ENCODE measurements at regions not wholly inside any gene's neighbourhood (a gene's known extent, or its start where the extent isn't known, plus 50 kb on each side); places are given as distances from the start of the nearest gene placed in this dataset.

DNA sequence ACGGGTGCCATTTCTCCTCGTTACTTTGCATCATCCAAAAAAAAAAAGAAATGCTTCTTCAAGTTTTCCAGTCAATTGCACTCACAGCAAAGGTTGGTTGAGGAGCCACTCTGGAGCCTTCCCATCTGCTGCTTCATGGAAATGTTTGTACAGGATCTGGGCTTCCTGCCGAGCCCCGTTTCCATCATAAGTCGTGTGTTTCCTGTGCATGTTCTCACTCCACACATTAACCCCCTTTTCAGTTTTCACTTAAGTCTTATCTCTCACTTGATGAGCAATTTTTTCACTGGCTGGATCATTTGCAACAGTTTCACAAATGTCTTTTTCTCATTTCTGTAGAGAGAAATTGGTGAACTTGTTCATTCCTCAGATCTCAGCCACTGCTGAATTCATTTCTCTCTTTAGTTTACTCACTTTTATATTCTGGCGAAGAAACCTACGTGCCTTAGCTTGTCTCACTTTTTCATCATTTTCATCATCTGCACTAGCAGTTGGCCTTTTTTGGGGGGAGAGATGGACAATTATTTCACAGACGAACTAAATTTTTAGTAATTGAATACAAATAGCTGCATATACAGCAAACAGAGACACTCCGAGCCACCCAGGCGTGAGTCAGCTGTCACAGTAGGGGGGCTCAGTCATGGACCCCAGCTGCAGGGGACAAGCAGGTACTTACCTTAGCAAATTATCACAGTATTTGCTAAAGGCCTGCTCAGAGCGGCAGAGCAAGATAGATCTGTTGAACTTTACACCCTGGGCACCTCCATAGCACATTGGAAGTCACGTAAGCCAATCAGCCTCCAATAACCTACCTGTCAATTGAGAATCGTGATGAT, 750.8 kb upstream of the ID2 start:
- Histone ChIP-seq H3K36me3 (ENCODE audit: low read depth) (no peaks in the 10 kb centered on the region), H3K4me1 (ENCODE audit: low read depth) (peaks cover 10% of the 10 kb centered on the region), H3K9me3 (no peaks in the 10 kb centered on the region), H3K4me3 (no peak overlapping the region)
- ATAC-seq (no peak), DNase-seq (peak in 1 of 3 donors; percentile 20)
- intact Hi-C loops (cut with DNase I, micrococcal nuclease), result no loop called here
- TF ChIP-seq, protein P1, sequence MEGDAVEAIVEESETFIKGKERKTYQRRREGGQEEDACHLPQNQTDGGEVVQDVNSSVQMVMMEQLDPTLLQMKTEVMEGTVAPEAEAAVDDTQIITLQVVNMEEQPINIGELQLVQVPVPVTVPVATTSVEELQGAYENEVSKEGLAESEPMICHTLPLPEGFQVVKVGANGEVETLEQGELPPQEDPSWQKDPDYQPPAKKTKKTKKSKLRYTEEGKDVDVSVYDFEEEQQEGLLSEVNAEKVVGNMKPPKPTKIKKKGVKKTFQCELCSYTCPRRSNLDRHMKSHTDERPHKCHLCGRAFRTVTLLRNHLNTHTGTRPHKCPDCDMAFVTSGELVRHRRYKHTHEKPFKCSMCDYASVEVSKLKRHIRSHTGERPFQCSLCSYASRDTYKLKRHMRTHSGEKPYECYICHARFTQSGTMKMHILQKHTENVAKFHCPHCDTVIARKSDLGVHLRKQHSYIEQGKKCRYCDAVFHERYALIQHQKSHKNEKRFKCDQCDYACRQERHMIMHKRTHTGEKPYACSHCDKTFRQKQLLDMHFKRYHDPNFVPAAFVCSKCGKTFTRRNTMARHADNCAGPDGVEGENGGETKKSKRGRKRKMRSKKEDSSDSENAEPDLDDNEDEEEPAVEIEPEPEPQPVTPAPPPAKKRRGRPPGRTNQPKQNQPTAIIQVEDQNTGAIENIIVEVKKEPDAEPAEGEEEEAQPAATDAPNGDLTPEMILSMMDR (IDR thresholded peaks at IDR 0.05), result no peak

DNA sequence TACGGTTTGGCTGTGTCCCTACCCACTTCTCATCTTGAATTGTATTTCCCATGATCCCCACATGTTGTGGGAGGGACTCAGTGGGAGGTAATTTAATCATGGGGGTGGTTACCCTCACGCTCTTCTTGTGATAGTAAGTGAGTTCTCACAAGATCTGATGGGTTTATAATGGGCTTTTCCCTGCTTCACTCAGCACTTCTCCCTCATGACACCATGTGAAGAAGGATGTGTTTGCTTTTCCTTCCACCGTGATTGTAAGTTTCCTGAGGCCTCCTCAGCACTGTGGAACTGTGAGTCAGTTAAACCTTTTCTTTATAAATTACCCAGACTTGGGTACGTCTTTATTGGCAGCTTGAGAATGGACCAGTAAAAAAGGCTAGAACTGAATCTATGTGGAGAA, 750.0 kb upstream of the ID2 start:
- H3K9me3 ChIP-seq, result no peaks in the 10 kb centered on the region
- ATAC-seq (no peak), DNase-seq (no peak)
- intact Hi-C loops (cut with DNase I, micrococcal nuclease), result no loop called here
- TF ChIP-seq, protein P1 (IDR thresholded peaks at IDR 0.05), result no peak
- H3K4me3 ChIP-seq, result no peak overlapping the region
- peaks cover 10% of the 10 kb centered on the region for H3K4me1 ChIP-seq (ENCODE audit: low read depth)
- H3K36me3 ChIP-seq (ENCODE audit: low read depth), result no peaks in the 10 kb centered on the region

DNA sequence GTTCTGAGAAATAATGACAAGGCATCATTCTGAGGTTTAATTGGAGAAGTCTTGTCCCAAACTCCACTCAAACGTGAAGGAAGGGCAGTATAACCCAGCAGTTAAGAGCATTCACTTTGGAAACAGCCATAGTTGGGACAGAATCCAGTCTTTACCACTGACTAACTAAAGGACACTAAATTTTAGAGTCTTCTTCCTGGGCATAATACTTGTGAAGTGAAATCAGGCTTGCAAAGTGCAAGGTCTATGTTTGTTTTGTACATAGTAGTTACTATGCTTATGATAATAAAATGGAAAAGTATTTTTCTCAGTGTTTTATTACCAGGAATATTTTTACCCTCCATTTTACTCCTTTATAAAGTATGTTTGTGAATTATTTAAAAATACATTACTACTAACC, 748.2 kb upstream of the ID2 start:
- Histone ChIP-seq H3K9me3 (no peaks in the 10 kb centered on the region), H3K4me3 (no peak overlapping the region), H3K36me3 (ENCODE audit: low read depth) (no peaks in the 10 kb centered on the region), H3K4me1 (ENCODE audit: low read depth) (peaks cover 13% of the 10 kb centered on the region)
- intact Hi-C loops (cut with DNase I, micrococcal nuclease), result no loop called here
- DNase-seq (peak in 1 of 3 donors; percentile 27), ATAC-seq (peak; percentile 96)
- TF ChIP-seq, protein P1 (IDR thresholded peaks at IDR 0.05), result no peak

DNA sequence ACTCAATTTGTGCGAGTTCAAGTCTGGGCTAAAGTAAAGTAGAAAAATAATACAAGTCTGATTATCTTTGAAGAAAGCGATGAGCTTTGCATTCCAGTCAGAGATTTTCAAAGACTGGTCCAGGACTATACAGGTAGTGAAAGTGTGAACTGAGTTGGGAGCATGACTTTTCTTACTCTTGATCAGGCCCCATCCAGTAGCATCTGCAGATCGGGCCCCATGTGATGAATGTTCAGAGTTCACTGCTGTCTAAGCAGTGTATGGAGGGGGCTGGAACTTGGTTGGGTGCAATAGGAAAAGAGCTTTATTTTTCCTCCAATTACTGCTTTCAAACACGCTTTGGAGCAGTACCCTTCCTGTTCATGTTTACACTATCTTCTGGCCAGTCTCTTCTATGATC, 747.4 kb upstream of the ID2 start:
- H3K4me1 ChIP-seq (ENCODE audit: low read depth), result peaks cover 13% of the 10 kb centered on the region
- H3K4me3 ChIP-seq, result no peak overlapping the region
- TF ChIP-seq, protein P1 (IDR thresholded peaks at IDR 0.05), result no peak
- intact Hi-C loops (cut with DNase I, micrococcal nuclease), result no loop called here
- H3K9me3 ChIP-seq, result no peaks in the 10 kb centered on the region
- DNase-seq (no peak), ATAC-seq (no peak)
- H3K36me3 ChIP-seq (ENCODE audit: low read depth), result no peaks in the 10 kb centered on the region

DNA sequence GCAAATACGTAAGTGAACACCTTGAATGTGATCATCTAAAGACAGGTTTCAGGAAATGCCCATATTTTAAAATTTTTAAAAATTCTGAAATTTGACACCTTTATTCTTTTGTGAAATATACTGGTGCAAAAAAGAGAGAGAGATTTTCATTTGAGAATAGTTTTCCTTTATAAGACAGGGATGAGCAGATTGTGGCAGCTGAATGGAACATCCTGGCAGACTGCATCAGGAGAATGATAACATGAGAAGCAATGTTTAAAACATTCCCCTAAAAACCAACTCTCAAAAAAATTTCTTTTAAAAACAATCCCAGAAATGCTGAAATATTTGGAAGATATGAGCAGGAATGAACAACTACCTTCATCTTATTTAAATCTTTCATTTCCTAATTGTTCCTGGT, 744.8 kb upstream of the ID2 start:
- peaks cover 13% of the 10 kb centered on the region for H3K4me1 ChIP-seq (ENCODE audit: low read depth)
- ATAC-seq, result no peak
- H3K36me3 ChIP-seq (ENCODE audit: low read depth), result no peaks in the 10 kb centered on the region
- no peak overlapping the region for H3K4me3 ChIP-seq
- TF ChIP-seq, protein P1 (IDR thresholded peaks at IDR 0.05), result no peak
- no peak for DNase-seq
- intact Hi-C loops (cut with DNase I, micrococcal nuclease), result no loop called here
- no peaks in the 10 kb centered on the region for H3K9me3 ChIP-seq

All from mucosa of descending colon (tissue), 3 donors.